ENCODE measurements at regions not wholly inside any gene's neighbourhood (a gene's known extent, or its start where the extent isn't known, plus 50 kb on each side); places are given as distances from the start of the nearest gene placed in this dataset.

GRCh38 chr14:85788470-85789233 lies 258.7 kb downstream of the FLRT2 start:
- DNase-seq (ENCODE audit: low read depth), result no peak

GRCh38 chr14:85766295-85766694 lies 236.4 kb downstream of the FLRT2 start:
- no peak for DNase-seq (ENCODE audit: low read depth)

- DNase-seq (ENCODE audit: low read depth), result no peak
Observed at GRCh38 chr14:85764822-85765221, 234.9 kb downstream of the FLRT2 start.

GRCh38 chr14:85762526-85762925 lies 232.6 kb downstream of the FLRT2 start:
- DNase-seq (ENCODE audit: low read depth), result no peak

DNA sequence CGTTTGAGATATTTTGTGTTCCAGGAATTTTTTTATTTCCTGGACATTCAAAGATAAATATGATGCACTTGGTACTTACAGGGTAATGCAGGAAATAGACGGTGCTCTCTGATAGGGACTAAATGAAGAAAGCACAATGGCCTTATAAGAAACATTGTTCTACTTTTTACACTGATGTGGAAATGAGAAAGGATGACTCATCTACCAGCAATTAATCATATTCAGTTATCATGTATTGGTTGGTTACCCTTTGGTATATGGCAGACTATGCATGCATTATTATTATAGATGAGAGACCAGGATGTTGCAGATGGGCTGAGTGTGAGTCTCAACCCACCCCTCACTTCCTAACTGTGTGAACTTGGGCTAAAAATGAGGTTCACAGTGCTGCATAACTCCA lies 222.2 kb downstream of the FLRT2 start:
- no peak for DNase-seq (ENCODE audit: low read depth)

GRCh38 chr14:85744573-85744972 lies 214.6 kb downstream of the FLRT2 start:
- no peak for DNase-seq (ENCODE audit: low read depth)

- no peak for DNase-seq (ENCODE audit: low read depth)
Observed at GRCh38 chr14:85732031-85732430, 202.1 kb downstream of the FLRT2 start.

DNA sequence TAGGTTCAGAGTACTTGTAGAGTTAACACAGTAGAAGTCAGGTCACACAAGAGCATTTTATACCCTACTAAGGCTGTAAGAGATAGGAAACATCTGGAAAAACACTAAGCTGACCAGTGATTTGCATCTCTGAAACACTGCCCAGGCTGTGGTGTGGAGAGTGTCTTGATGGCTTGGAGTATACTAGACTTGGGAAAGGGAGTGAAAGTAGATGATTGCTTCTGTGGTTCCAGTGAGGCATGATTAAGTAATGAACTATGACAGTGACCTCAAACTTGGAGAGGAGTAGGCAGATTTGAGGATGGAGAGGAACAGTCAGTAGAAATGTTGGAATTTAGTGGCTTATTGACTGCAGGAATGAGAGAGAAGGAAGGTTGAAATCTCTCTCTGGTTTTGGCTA lies 201.2 kb downstream of the FLRT2 start:
- DNase-seq (ENCODE audit: low read depth), result no peak

DNA sequence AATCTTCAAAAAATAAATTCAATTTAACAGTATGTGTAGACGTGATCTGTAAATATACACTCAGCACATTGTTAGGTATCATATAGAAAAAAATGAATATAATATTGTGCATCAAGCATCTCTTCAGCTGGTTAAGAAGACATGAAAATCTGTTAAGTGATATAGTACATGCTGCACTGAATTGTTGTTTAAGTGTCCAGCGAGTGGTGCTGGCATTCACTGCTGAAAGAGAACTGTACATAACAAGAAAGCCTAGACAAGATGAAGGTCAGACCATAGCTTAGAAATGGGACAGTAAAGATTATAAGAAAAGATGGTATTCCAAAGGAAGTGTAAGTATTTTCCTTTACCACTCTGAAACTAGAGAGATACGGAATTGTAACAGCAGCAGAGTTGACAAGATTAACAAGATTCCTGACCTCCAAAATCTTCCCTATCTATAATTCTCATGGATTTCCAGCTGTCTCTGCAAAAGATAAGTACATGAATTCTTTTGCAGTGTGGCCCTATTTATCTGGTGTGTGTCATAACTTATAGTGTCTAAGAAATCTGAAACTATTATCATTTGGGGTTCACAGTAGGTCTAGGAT lies 198.6 kb downstream of the FLRT2 start:
- no peak for DNase-seq (ENCODE audit: low read depth)

GRCh38 chr14:85714069-85714468 lies 184.1 kb downstream of the FLRT2 start:
- DNase-seq (ENCODE audit: low read depth), result no peak

DNA sequence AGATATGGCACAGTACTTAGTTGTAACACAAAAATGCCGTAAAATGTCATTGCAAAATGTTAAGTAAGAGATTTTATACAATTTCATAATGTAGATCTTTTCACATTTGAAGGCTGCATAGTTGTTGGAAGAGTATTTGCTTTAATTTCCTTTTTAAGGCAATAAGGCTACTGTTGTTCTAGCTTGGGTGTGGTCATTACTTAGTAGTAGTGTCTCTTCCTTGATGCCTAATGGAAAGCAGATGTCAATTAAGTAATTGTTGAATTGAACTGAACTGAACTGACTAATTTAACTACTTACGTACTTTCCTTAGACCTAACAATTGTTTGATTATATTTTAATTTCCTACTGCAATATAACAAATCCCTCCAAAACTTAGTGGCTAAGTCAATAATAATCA lies 181.7 kb downstream of the FLRT2 start:
- DNase-seq (ENCODE audit: low read depth), result no peak

Data from renal cortical epithelial cell (primary cell).